NCI-H748 treated with DMSO at 0.1 percent for 48 hours (cell line): ENCODE measurements at regions not wholly inside any gene's neighbourhood (a gene's known extent, or its start where the extent isn't known, plus 50 kb on each side); places are given as distances from the start of the nearest gene placed in this dataset.
A peak's percentile ranks its signal among the peaks of the same experiment; 100 is the strongest.

ENCODE experiments used
- DNase-seq: peaks from one replicate; lab custom pipeline; 2025; lab: John Stamatoyannopoulos, UW

GRCh38 chr7:115707258-115708012, 323.1 kb downstream of the TFEC start:
- peak; percentile 98 for DNase-seq

- no peak for DNase-seq
These were observed 325.7 kb downstream of the TFEC start for GRCh38 chr7:115704884-115705283.

GRCh38 chr7:115701141-115701540, 329.4 kb downstream of the TFEC start:
- no peak for DNase-seq

GRCh38 chr7:115694424-115694823, 336.1 kb downstream of the TFEC start:
- DNase-seq: no peak

- no peak for DNase-seq
These were observed 336.8 kb downstream of the TFEC start for GRCh38 chr7:115693779-115694178.

DNA sequence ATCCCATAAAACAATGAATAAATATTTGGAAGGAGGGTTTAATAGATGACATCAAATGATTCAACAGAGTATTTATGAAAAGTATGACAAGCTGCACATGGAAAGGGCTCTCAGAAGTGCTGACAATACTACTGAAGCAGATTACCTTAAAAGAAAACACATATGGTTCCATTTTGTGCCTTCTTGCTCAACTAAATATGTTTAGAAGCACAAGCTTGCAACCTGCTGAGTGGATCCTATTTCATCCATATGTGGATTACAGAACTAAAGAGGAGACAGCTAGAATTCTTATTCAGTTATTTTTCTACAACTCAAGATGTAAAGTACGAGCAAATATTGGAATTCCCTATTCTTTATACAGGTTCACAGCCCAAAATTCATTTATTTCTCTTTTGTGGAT, 340.6 kb downstream of the TFEC start:
- no peak for DNase-seq

DNA sequence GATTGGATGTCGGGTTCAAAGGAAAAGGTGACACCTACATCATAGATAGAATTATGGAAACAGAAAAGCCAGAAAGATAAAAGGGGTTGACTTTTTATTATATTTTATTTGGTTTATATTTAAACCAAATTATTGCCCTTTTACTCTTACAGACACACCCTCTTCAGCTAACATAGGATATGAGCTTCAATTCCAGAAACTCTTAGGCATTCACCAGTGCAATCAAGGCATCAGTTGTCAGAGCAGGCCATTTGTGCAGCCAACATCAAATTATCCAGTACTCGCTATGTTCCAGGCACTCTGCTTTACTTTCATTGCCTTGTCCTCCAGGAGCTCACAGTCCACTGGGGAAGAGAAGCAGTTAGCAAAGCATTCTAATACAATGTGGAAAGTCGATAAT, 347.5 kb downstream of the TFEC start:
- DNase-seq: no peak

- DNase-seq: no peak
These were observed 348.1 kb downstream of the TFEC start for GRCh38 chr7:115682507-115682906.

GRCh38 chr7:115680921-115681320, 349.6 kb downstream of the TFEC start:
- DNase-seq: no peak

DNA sequence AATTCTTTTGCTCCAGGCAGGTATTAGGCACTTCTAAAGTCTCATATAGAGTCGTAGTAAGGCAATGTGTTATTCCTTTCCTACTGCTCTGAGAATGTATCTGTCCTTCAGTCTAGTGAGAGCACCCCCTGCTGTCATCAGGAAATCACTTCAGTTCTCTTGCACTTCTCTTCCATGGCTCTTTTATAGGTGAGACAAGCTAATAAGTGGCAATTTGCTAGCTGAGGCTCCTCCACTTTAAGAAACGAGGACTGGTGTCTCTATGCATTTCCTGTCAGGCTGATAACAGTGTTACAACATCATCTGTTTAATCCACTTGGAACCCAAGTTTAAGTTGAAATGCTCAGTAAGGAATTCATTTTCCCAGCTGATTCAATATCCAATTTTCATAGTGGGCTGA, 350.6 kb downstream of the TFEC start:
- DNase-seq: no peak

GRCh38 chr7:115679423-115679822, 351.1 kb downstream of the TFEC start:
- no peak for DNase-seq

- DNase-seq: peak; percentile 39
These were observed 352.2 kb downstream of the TFEC start for GRCh38 chr7:115678086-115678982.

DNA sequence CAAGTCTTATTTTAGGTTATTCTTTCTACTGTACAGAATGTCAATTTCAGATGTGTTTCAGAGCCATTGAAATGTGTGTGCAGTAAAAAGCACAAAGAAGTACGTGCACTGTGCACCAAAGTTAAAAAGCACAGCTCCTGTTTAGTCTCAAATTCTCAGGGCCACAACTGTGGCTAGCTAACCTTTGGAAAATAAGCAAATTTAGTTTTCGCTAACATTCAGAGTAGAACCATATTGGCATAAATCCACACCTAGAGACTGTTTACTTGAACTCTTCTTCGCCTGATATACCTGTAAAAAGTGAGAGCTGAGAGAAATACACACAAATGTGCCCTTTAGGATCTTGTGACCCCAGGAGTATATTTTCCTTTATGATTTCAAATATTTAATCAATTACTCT, 353.9 kb downstream of the TFEC start:
- DNase-seq: no peak

DNA sequence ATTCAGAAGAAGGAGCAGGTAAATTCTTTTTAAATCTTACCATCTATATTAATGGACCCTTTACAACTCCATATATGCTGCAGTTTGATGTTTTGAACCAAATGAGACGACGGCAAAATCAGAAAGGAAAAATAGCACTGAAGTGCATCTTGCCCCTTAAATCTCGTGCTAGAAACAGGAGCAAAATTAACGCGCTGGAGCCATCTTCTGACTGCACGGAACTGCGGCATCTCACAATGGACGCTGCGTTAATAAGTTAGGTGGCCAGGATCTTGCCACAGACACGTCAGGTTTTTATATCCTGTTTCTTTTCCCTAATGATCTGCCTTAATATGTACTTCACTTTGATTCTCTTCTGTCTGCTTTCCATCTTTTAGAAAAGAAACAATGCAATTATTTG, 354.5 kb downstream of the TFEC start:
- peak; percentile 80 for DNase-seq

- DNase-seq: no peak
These were observed 356.0 kb downstream of the TFEC start for GRCh38 chr7:115674467-115675024.

DNA sequence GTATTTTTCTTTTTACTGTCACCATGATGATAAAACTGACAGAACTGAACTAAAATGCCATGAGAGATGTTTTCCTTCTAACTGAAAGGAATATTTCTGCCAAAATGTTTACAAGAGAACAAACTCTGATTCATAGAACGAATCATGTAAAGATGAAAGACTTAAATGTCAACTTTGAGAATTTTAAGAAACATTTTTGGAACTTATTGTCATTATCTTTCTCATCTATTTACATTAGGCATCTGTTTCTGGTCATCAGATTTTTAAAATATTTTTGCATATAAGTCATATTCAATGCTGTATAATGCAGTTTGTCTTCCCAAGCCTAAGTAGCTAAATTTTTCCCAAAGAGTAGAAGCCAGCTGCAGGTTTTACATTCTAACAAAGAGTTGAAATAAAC, 358.5 kb downstream of the TFEC start:
- no peak for DNase-seq

GRCh38 chr7:115662676-115663075, 367.9 kb downstream of the TFEC start:
- DNase-seq: no peak

GRCh38 chr7:115662120-115662519, 368.4 kb downstream of the TFEC start:
- DNase-seq: no peak

- no peak for DNase-seq
These were observed 372.3 kb downstream of the TFEC start for GRCh38 chr7:115658223-115658622.

- no peak for DNase-seq
These were observed 376.0 kb downstream of the TFEC start for GRCh38 chr7:115654384-115655214.

DNA sequence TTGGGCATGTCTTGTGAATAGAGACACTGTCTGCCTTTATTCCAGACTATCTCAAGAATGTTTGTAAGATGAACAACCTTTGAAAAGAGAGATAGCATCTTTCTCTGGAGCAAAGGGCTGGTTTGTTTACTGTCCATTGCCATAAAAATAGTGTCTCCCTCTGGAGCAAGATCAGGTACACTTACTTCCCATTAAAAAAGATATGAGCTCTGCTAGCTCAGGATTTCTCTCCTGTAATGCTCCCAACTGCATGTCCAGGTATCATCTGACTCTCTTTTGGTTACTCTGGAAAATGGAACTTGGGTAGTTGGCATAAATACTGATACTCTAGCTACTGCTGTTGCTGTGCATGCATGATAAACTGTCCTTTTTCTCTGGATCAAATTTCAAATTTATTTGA, 381.1 kb downstream of the TFEC start:
- DNase-seq: no peak

GRCh38 chr7:115647712-115648111, 382.9 kb downstream of the TFEC start:
- no peak for DNase-seq
